MM.1S (cell line): ENCODE measurements at regions not wholly inside any gene's neighbourhood (a gene's known extent, or its start where the extent isn't known, plus 50 kb on each side); places are given as distances from the start of the nearest gene placed in this dataset.

Experiments used
- DNase-seq: peaks from one replicate; pipeline ENCODE4 v3.0.0-alpha.2; 2015
- H2AFZ ChIP-seq: fragments of 300-600 bp; sonication (generic); 2 replicates; pipeline ENCODE4 v1.6.0; 2016; ENCODE audit warnings: antibody characterized with exemption, low read length
- H3F3A ChIP-seq: fragments of 300-600 bp; sonication (generic); 2 replicates; pipeline ENCODE4 v1.6.1; 2016; ENCODE audit warnings: mild to moderate bottlenecking, antibody characterized with exemption, low read length, moderate library complexity, mixed read lengths; ENCODE audit not compliant: insufficient read depth
- H3K27ac ChIP-seq: fragments of 300-600 bp; sonication (generic); 2 replicates; pipeline ENCODE4 v1.5.1; 2016; ENCODE audit warnings: mild to moderate bottlenecking, low read length
- H3K27me3 ChIP-seq: fragments of 300-600 bp; sonication (generic); replicated peaks from 2 replicates; pipeline ENCODE4 v1.6.0; 2016; ENCODE audit warnings: low read length; ENCODE audit not compliant: insufficient read depth
- H3K36me3 ChIP-seq: fragments of 300-600 bp; sonication (generic); replicated peaks from 2 replicates; pipeline ENCODE4 v1.6.1; 2016; ENCODE audit warnings: mild to moderate bottlenecking, low read length, mixed read lengths; ENCODE audit not compliant: insufficient read depth
- H3K4me1 ChIP-seq: fragments of 300-600 bp; sonication (generic); 2 replicates; pipeline ENCODE4 v1.6.1; 2016; ENCODE audit warnings: low read length, mixed read lengths
- H3K4me2 ChIP-seq: fragments of 300-600 bp; sonication (generic); 2 replicates; pipeline ENCODE4 v1.6.0; 2016; ENCODE audit warnings: low read depth, low read length
- H3K4me3 ChIP-seq: fragments of 300-600 bp; sonication (generic); 2 replicates; pipeline ENCODE4 v1.5.1; 2016; ENCODE audit warnings: low read length, mixed read lengths
- H3K79me2 ChIP-seq: fragments of 300-600 bp; sonication (generic); 2 replicates; pipeline ENCODE4 v1.6.1; 2016; ENCODE audit warnings: mixed run types, low read length, mixed read lengths
- H3K9ac ChIP-seq: fragments of 300-600 bp; sonication (generic); 2 replicates; pipeline ENCODE4 v1.6.1; 2016; ENCODE audit warnings: low read length, mixed read lengths
- H3K9me2 ChIP-seq: fragments of 300-600 bp; sonication (generic); replicated peaks from 2 replicates; pipeline ENCODE4 v1.6.1; 2016; ENCODE audit warnings: mild to moderate bottlenecking, low read length, mixed read lengths; ENCODE audit not compliant: insufficient read depth
- H3K9me3 ChIP-seq: fragments of 300-600 bp; sonication (generic); replicated peaks from 2 replicates; pipeline ENCODE4 v1.6.1; 2016; ENCODE audit warnings: mild to moderate bottlenecking, low read length, mixed read lengths; ENCODE audit not compliant: insufficient read depth
- H4K20me1 ChIP-seq: fragments of 300-600 bp; sonication (generic); 2 replicates; pipeline ENCODE4 v1.6.1; 2016; ENCODE audit warnings: mild to moderate bottlenecking, low read length, moderate library complexity, mixed read lengths; ENCODE audit not compliant: insufficient read depth
- EZH2 ChIP-seq: fragments of 300-600 bp; sonication (generic); optimal IDR thresholded peaks from 2 replicates; pipeline ENCODE3; 2017; ENCODE audit warnings: low read depth, mild to moderate bottlenecking, antibody characterized with exemption, low read length, mixed read lengths
- EZH2phosphoT487 ChIP-seq: fragments of 300-600 bp; sonication (generic); IDR thresholded peaks from 2 replicates; pipeline ENCODE4 v1.6.1; 2018; ENCODE audit warnings: antibody characterized with exemption, low read length
- TF ChIP-seq, protein P1 (sequence below): fragments of 300-600 bp; sonication (generic); IDR thresholded peaks from 2 replicates; pipeline ENCODE4 v1.5.1; 2016; ENCODE audit warnings: antibody characterized with exemption, low read length, mixed read lengths

DNA sequence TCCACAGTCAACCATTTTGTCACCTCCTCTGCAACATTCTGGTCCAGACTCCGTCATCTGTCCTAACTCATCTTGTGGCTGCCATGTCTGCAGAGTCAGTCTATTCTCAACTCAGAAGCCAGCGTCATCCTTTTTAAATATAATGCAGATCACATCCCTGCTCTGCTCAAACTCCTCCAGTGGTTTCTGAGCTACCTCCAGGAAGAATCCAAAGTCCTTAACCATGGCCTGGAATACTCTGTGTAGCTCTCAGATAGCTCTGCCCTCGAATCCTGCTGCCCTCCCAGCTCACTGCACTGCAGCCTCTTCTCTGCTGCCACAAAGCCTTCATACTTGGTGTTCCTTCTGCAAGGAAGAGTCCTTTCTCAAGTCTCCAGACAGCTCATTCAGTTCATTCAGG, 190.8 kb downstream of the FOXO1 start:
- TF ChIP-seq EZH2phosphoT487 (no peak), EZH2 (no peak)
- TF ChIP-seq, protein P1, sequence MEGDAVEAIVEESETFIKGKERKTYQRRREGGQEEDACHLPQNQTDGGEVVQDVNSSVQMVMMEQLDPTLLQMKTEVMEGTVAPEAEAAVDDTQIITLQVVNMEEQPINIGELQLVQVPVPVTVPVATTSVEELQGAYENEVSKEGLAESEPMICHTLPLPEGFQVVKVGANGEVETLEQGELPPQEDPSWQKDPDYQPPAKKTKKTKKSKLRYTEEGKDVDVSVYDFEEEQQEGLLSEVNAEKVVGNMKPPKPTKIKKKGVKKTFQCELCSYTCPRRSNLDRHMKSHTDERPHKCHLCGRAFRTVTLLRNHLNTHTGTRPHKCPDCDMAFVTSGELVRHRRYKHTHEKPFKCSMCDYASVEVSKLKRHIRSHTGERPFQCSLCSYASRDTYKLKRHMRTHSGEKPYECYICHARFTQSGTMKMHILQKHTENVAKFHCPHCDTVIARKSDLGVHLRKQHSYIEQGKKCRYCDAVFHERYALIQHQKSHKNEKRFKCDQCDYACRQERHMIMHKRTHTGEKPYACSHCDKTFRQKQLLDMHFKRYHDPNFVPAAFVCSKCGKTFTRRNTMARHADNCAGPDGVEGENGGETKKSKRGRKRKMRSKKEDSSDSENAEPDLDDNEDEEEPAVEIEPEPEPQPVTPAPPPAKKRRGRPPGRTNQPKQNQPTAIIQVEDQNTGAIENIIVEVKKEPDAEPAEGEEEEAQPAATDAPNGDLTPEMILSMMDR = no peak
- no peaks in the 10 kb centered on the region for H3F3A ChIP-seq
- H3K79me2 ChIP-seq = no peaks in the 10 kb centered on the region
- no peaks in the 10 kb centered on the region for H3K9me3 ChIP-seq
- no peak overlapping the region for H3K4me3 ChIP-seq
- no peak overlapping the region for H3K4me2 ChIP-seq
- H4K20me1 ChIP-seq = no peaks in the 10 kb centered on the region
- no peak for DNase-seq
- H3K9me2 ChIP-seq = no peaks in the 10 kb centered on the region
- H3K36me3 ChIP-seq = no peaks in the 10 kb centered on the region
- no peaks in the 10 kb centered on the region for H3K27me3 ChIP-seq
- no peak overlapping the region for H3K9ac ChIP-seq
- no peak overlapping the region for H3K27ac ChIP-seq
- H2AFZ ChIP-seq = no peak overlapping the region
- H3K4me1 ChIP-seq = no peaks in the 10 kb centered on the region

- no peaks in the 10 kb centered on the region for H3K27me3 ChIP-seq
- no peak overlapping the region for H3K4me2 ChIP-seq
- H3K79me2 ChIP-seq = no peaks in the 10 kb centered on the region
- no peaks in the 10 kb centered on the region for H3K9me2 ChIP-seq
- no peak overlapping the region for H3K4me3 ChIP-seq
- H4K20me1 ChIP-seq = no peaks in the 10 kb centered on the region
- no peak overlapping the region for H3K9ac ChIP-seq
- no peak overlapping the region for H3K27ac ChIP-seq
- no peaks in the 10 kb centered on the region for H3K36me3 ChIP-seq
- H3K9me3 ChIP-seq = no peaks in the 10 kb centered on the region
- TF ChIP-seq, protein P1 = no peak
- TF ChIP-seq EZH2phosphoT487 (no peak), EZH2 (no peak)
- no peaks in the 10 kb centered on the region for H3F3A ChIP-seq
- no peak for DNase-seq
- H3K4me1 ChIP-seq = no peaks in the 10 kb centered on the region
- H2AFZ ChIP-seq = no peak overlapping the region
Observed at GRCh38 chr13:40476175-40476958, 190.1 kb downstream of the FOXO1 start.

GRCh38 chr13:40477623-40478608, 188.5 kb downstream of the FOXO1 start:
- Histone ChIP-seq H3K36me3 (no peaks in the 10 kb centered on the region), H2AFZ (no peak overlapping the region), H3K4me1 (no peaks in the 10 kb centered on the region), H3K9me2 (no peaks in the 10 kb centered on the region), H3K27me3 (no peaks in the 10 kb centered on the region), H3K9me3 (no peaks in the 10 kb centered on the region), H3K27ac (no peak overlapping the region), H3F3A (no peaks in the 10 kb centered on the region), H3K4me3 (no peak overlapping the region), H3K4me2 (no peak overlapping the region), H3K79me2 (no peaks in the 10 kb centered on the region), H3K9ac (no peak overlapping the region), H4K20me1 (no peaks in the 10 kb centered on the region)
- DNase-seq = no peak
- no peak for TF ChIP-seq EZH2
- TF ChIP-seq, protein P1 = no peak
- no peak for TF ChIP-seq EZH2phosphoT487
